ENCODE measurements at regions not wholly inside any gene's neighbourhood (a gene's known extent, or its start where the extent isn't known, plus 50 kb on each side); places are given as distances from the start of the nearest gene placed in this dataset.

GRCh38 chr7:153398789-153399553 lies 639.4 kb downstream of the ACTR3B start:
- ATAC-seq = no peak
- TF ChIP-seq, protein P1, sequence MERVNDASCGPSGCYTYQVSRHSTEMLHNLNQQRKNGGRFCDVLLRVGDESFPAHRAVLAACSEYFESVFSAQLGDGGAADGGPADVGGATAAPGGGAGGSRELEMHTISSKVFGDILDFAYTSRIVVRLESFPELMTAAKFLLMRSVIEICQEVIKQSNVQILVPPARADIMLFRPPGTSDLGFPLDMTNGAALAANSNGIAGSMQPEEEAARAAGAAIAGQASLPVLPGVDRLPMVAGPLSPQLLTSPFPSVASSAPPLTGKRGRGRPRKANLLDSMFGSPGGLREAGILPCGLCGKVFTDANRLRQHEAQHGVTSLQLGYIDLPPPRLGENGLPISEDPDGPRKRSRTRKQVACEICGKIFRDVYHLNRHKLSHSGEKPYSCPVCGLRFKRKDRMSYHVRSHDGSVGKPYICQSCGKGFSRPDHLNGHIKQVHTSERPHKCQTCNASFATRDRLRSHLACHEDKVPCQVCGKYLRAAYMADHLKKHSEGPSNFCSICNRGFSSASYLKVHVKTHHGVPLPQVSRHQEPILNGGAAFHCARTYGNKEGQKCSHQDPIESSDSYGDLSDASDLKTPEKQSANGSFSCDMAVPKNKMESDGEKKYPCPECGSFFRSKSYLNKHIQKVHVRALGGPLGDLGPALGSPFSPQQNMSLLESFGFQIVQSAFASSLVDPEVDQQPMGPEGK (CRISPR knock-in tag; IDR thresholded peaks at IDR 0.05; ENCODE audit: borderline replicate concordance) = no peak
- TF ChIP-seq ZFP3 (CRISPR knock-in tag; IDR thresholded peaks at IDR 0.05) = no peak
- no peak for TF ChIP-seq ZC3H10 (CRISPR knock-in tag; IDR thresholded peaks at IDR 0.05)
- no peak for TF ChIP-seq TCF4 (CRISPR knock-in tag; IDR thresholded peaks at IDR 0.05; ENCODE audit: borderline replicate concordance)
- TF ChIP-seq CSRNP3 (CRISPR knock-in tag; IDR thresholded peaks at IDR 0.05) = no peak
- TF ChIP-seq OSR1 (CRISPR knock-in tag; IDR thresholded peaks at IDR 0.05) = no peak
- no peak for TF ChIP-seq BACH2 (CRISPR knock-in tag; IDR thresholded peaks at IDR 0.05; ENCODE audit: borderline replicate concordance)
- no peak for TF ChIP-seq SNAI2 (CRISPR knock-in tag; IDR thresholded peaks at IDR 0.05)
- no peak for TF ChIP-seq ZNF8 (CRISPR knock-in tag; IDR thresholded peaks at IDR 0.05)
- no peak for TF ChIP-seq TSHZ2 (CRISPR knock-in tag; IDR thresholded peaks at IDR 0.05)
- no peak for TF ChIP-seq GLIS3 (CRISPR knock-in tag; IDR thresholded peaks at IDR 0.05)
- TF ChIP-seq ARNTL (CRISPR knock-in tag; IDR thresholded peaks at IDR 0.05; ENCODE audit: borderline replicate concordance, low read depth) = no peak

GRCh38 chr7:153399554-153399940 lies 640.0 kb downstream of the ACTR3B start:
- TF ChIP-seq ESRRG (CRISPR knock-in tag; IDR thresholded peaks at IDR 0.05) (no peak), ARNTL (CRISPR knock-in tag; IDR thresholded peaks at IDR 0.05; ENCODE audit: borderline replicate concordance, low read depth) (no peak), ZNF70 (CRISPR knock-in tag; IDR thresholded peaks at IDR 0.05) (no peak), OSR1 (CRISPR knock-in tag; IDR thresholded peaks at IDR 0.05) (no peak)
- ATAC-seq = no peak

GRCh38 chr7:153400735-153401593 lies 641.4 kb downstream of the ACTR3B start:
- no peak for ATAC-seq

GRCh38 chr7:153401795-153402720 lies 642.5 kb downstream of the ACTR3B start:
- ATAC-seq = no peak
- TF ChIP-seq GLIS3 (CRISPR knock-in tag; IDR thresholded peaks at IDR 0.05) (no peak), POU6F1 (CRISPR knock-in tag; IDR thresholded peaks at IDR 0.05; ENCODE audit: borderline replicate concordance, low read depth) (no peak), BACH2 (CRISPR knock-in tag; IDR thresholded peaks at IDR 0.05; ENCODE audit: borderline replicate concordance) (no peak), SNAI2 (CRISPR knock-in tag; IDR thresholded peaks at IDR 0.05) (no peak), OSR1 (CRISPR knock-in tag; IDR thresholded peaks at IDR 0.05) (no peak), TOX (CRISPR knock-in tag; IDR thresholded peaks at IDR 0.05; ENCODE audit: borderline replicate concordance) (no peak), ZFP3 (CRISPR knock-in tag; IDR thresholded peaks at IDR 0.05) (no peak), ZNF8 (CRISPR knock-in tag; IDR thresholded peaks at IDR 0.05) (no peak), ZNF70 (CRISPR knock-in tag; IDR thresholded peaks at IDR 0.05) (no peak), ESRRG (CRISPR knock-in tag; IDR thresholded peaks at IDR 0.05) (no peak), ZFP30 (CRISPR knock-in tag; IDR thresholded peaks at IDR 0.05) (no peak), CSRNP3 (CRISPR knock-in tag; IDR thresholded peaks at IDR 0.05) (no peak)
- TF ChIP-seq, protein P1 (CRISPR knock-in tag; IDR thresholded peaks at IDR 0.05; ENCODE audit: borderline replicate concordance) = no peak

More at GRCh38 chr7:153400735-153401593, 641.4 kb downstream of the ACTR3B start:
- no peak for TF ChIP-seq RARB (CRISPR knock-in tag; IDR thresholded peaks at IDR 0.05)
- no peak for TF ChIP-seq ARNTL (CRISPR knock-in tag; IDR thresholded peaks at IDR 0.05; ENCODE audit: borderline replicate concordance, low read depth)
- no peak for TF ChIP-seq BACH2 (CRISPR knock-in tag; IDR thresholded peaks at IDR 0.05; ENCODE audit: borderline replicate concordance)
- no peak for TF ChIP-seq ESRRG (CRISPR knock-in tag; IDR thresholded peaks at IDR 0.05)

Measured in SK-N-SH treated with all-trans-retinoic acid at 6 μM for 48 hours (cell line).